ENCODE measurements at regions not wholly inside any gene's neighbourhood (a gene's known extent, or its start where the extent isn't known, plus 50 kb on each side); places are given as distances from the start of the nearest gene placed in this dataset.
"Not testable (repeated sequence)": the region's sequence is repeated elsewhere in the genome, so short reads cannot be mapped to it uniquely, and the experiment has no call there.

DNA sequence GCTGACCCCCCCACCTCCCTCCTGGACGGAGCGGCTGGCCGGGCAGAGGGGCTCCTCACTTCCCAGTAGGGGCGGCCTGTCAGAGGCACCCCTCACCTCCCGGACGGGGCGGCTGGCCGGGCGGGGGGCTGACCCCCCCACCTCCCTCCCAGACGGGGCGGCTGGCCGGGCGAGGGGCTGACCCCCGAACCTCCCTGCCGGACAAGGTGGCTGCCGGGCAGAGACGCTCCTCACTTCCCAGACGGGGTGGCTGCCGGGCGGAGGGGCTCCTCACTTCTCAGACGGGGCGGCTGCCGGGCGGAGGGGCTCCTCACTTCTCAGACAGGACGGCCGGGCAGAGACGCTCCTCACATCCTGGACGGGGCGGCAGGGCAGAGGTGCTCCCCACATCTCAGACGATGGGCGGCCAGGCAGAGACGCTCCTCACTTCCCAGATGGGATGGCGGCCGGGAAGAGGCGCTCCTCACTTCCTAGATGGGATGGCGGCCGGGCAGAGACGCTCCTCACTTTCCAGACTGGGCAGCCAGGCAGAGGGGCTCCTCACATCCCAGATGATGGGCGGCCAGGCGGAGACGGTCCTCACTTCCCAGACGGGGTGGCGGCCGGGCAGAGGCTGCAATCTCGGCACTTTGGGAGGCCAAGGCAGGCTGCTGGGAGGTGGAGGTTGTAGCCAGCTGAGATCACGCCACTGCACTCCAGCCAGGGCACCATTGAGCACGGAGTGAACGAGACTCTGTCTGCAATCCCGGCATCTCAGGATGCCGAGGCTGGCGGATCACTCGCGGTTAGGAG lies 66.2 kb upstream of the PAPPA2 start:
- TF ChIP-seq, protein P1, sequence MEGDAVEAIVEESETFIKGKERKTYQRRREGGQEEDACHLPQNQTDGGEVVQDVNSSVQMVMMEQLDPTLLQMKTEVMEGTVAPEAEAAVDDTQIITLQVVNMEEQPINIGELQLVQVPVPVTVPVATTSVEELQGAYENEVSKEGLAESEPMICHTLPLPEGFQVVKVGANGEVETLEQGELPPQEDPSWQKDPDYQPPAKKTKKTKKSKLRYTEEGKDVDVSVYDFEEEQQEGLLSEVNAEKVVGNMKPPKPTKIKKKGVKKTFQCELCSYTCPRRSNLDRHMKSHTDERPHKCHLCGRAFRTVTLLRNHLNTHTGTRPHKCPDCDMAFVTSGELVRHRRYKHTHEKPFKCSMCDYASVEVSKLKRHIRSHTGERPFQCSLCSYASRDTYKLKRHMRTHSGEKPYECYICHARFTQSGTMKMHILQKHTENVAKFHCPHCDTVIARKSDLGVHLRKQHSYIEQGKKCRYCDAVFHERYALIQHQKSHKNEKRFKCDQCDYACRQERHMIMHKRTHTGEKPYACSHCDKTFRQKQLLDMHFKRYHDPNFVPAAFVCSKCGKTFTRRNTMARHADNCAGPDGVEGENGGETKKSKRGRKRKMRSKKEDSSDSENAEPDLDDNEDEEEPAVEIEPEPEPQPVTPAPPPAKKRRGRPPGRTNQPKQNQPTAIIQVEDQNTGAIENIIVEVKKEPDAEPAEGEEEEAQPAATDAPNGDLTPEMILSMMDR (IDR thresholded peaks at IDR 0.05): not testable (repeated sequence)
- not testable (repeated sequence) for TF ChIP-seq POLR2A (IDR thresholded peaks at IDR 0.05)

Measured in uterus (tissue), 2 donors.